K562 (cell line): ENCODE measurements at regions not wholly inside any gene's neighbourhood (a gene's known extent, or its start where the extent isn't known, plus 50 kb on each side); places are given as distances from the start of the nearest gene placed in this dataset.

Experiments used
- AFF1 ChIP-seq, 2 experiments: fragments of 450-650 bp; IDR thresholded peaks; 2 replicates each; pipeline ENCODE4 v1.6.1; 2018; ENCODE audit warnings: mild to moderate bottlenecking in 2 of 2, low read depth in 1 of 2; ENCODE audit not compliant: partially characterized antibody in 2 of 2
- AFF4 ChIP-seq: sonication (generic); formaldehyde crosslinking; IDR thresholded peaks from 2 replicates; pipeline ENCODE4 v1.8.0; 2023; ENCODE audit warnings: mild to moderate bottlenecking, missing genetic modification reagents
- C11orf30 ChIP-seq: fragments of 450-650 bp; IDR thresholded peaks from 2 replicates; pipeline ENCODE4 v1.6.1; 2016; ENCODE audit warnings: low read depth, mild to moderate bottlenecking
- DNMT1 ChIP-seq: fragments of 450-650 bp; IDR thresholded peaks from 2 replicates; pipeline ENCODE4 v1.6.1; 2016; ENCODE audit warnings: antibody characterized with exemption, mild to moderate bottlenecking
- E2F5 ChIP-seq: sonication (generic); formaldehyde crosslinking; IDR thresholded peaks from 2 replicates; pipeline ENCODE4 v1.8.0; 2022; ENCODE audit warnings: mild to moderate bottlenecking, missing genetic modification reagents
- ESRRA ChIP-seq: fragments of 450-650 bp; IDR thresholded peaks from 2 replicates; pipeline ENCODE4 v1.6.1; 2014; ENCODE audit warnings: low read depth, mild to moderate bottlenecking, moderate library complexity, borderline replicate concordance
- HCFC1 ChIP-seq: IDR thresholded peaks from 2 replicates; pipeline ENCODE4 v1.6.1; 2012; ENCODE audit warnings: low read depth, low read length, improper control_type of control experiment
- MAFG ChIP-seq: fragments of 450-650 bp; conservative IDR thresholded peaks from 2 replicates; pipeline ENCODE4 v1.6.1; 2016; ENCODE audit warnings: missing genetic modification characterization, missing compliant biosample characterization
- MAFK ChIP-seq: IDR thresholded peaks from 2 replicates; pipeline ENCODE4 v1.6.1; 2011; ENCODE audit warnings: low read length, improper control_type of control experiment
- MAZ ChIP-seq, 2 experiments: fragments of 450-650 bp in 1 of 2; sonication (generic) in 1 of 2; formaldehyde crosslinking; IDR thresholded peaks in 1 of 2; conservative IDR thresholded peaks in 1 of 2; 2 replicates each; pipeline versions ENCODE4 v1.4.0 to v1.5.0; 2020; ENCODE audit warnings: mild to moderate bottlenecking in 1 of 2, missing genetic modification reagents in 1 of 2
- TRIM24 ChIP-seq, 2 experiments: fragments of 450-650 bp; IDR thresholded peaks; 2 replicates each; pipeline ENCODE4 v1.6.1; 2016
- ZBTB1 ChIP-seq: sonication (generic); formaldehyde crosslinking; IDR thresholded peaks from 2 replicates; pipeline ENCODE4 v1.8.1; 2023; ENCODE audit warnings: missing genetic modification reagents, low read depth, mild to moderate bottlenecking, borderline replicate concordance
- ZBTB49 ChIP-seq: sonication (generic); formaldehyde crosslinking; IDR thresholded peaks from 2 replicates; pipeline ENCODE4 v1.8.0; 2022; ENCODE audit warnings: missing genetic modification reagents, mild to moderate bottlenecking, borderline replicate concordance
- ZC3H4 ChIP-seq: sonication (generic); formaldehyde crosslinking; IDR thresholded peaks from 2 replicates; pipeline ENCODE4 v1.9.0; 2021; ENCODE audit warnings: missing genetic modification reagents, borderline replicate concordance
- ZNF133 ChIP-seq: fragments of 250-450 bp; sonication (Bioruptor Pico); IDR thresholded peaks from 2 replicates; pipeline ENCODE4 v1.4.0; 2020; ENCODE audit warnings: mild to moderate bottlenecking
- ZNF445 ChIP-seq: fragments of 250-450 bp; sonication (Bioruptor Pico); IDR thresholded peaks from 2 replicates; pipeline ENCODE4 v1.4.0; 2020; ENCODE audit warnings: low read depth, mild to moderate bottlenecking, moderate library complexity
- ZNF57 ChIP-seq: fragments of 450-650 bp; formaldehyde crosslinking; IDR thresholded peaks from 2 replicates; pipeline ENCODE4 v1.4.0; 2020; ENCODE audit warnings: mild to moderate bottlenecking, moderate library complexity
- ZNF699 ChIP-seq: fragments of 250-450 bp; sonication (Bioruptor Pico); IDR thresholded peaks from 2 replicates; pipeline ENCODE4 v1.8.0; 2021; ENCODE audit warnings: mild to moderate bottlenecking, moderate library complexity; ENCODE audit not compliant: insufficient replicate concordance

- TF ChIP-seq AFF4 (CRISPR knock-in tag) (no peak), DNMT1 (no peak), MAFG (tag) (peak; percentile 79), ESRRA (no peak), ZNF445 (no peak), E2F5 (CRISPR knock-in tag) (no peak), ZC3H4 (CRISPR knock-in tag) (no peak), ZNF133 (CRISPR knock-in tag) (no peak), ZNF699 (no peak), AFF1 (IDR thresholded peaks at IDR 0.05; ENCODE audit: low read depth in 1 of 2, partially characterized antibody in 2 of 2) (no peak), MAFK (peak; percentile 83), ZBTB1 (no peak), MAZ (CRISPR knock-in tag; conservative IDR thresholded peaks at IDR 0.05 in 1 of 2, IDR thresholded peaks at IDR 0.05 in 1 of 2) (no peak), C11orf30 (peak; percentile 85), HCFC1 (no peak), TRIM24 (IDR thresholded peaks at IDR 0.05) (no peak), ZNF57 (CRISPR knock-in tag) (no peak), ZBTB49 (CRISPR knock-in tag) (no peak)
Observed at GRCh38 chr5:42037379-42037932, 112.4 kb downstream of the FBXO4 start (continued).
